ENCODE measurements at regions not wholly inside any gene's neighbourhood (a gene's known extent, or its start where the extent isn't known, plus 50 kb on each side); places are given as distances from the start of the nearest gene placed in this dataset.

DNA sequence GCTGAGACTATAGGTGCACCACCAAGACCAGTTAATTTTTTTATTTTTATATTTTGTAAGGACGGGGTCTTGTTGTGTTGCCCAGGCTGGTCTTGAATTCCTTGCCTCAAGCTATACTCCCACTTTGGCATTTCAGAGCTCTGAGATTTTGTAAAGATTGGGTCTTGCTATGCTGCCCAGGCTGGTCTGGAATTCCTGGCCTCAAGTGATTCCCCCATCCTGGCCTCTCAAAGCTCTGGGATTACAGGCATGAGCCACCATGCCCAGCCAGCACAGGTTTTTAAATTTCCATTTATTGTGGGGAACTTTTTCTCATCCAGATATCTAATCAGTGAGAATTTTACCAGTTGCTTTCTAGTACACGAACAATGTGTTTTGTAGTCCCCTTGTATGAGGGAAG is 156.1 kb upstream of the VLDLR start:
- DNase-seq = no peak

DNA sequence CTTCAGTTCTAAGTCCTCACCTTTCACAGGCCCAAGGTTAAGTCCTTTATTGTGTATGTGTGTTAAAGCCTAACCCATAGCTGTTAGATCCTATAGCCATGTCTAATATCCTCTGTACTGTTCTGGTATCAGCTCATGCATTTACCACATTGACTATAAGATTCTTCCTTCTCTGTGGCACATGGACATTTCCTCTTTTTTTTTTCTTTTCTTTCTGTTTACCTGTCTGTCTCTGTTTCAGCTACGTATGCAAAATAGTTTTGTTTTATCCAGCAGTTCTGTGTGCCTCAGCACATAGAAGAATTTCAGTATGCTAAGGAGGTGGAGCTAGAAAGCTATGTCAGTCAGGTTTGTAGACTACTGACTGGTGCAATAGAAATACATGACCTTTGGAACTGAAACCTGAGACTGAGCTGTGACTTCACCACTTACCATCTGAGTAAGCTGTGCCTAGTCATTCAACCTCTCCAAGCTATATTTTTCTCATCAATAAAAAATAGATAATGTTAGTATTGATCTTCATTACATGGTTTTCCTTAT is 155.6 kb upstream of the VLDLR start:
- DNase-seq = peak; percentile 6

DNA sequence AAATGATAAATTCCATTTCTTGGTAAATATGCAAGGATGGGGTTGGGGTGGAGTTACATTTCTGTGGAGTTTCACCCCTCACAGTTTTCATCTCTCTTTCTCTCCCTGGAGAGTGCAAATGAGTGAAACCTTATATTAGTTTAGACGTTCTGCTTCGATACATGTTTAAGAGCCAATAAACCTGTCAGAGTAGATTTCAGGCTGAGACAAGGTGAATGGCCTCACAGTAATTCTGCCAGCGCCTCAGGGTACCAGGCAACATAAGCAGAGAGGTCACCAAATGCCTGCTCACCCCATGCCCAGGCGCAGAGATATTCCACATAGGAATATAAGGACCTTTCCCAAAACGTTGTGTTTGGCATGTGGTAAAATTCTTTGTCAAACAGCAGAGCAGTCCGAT is 154.9 kb upstream of the VLDLR start:
- no peak for DNase-seq

DNA sequence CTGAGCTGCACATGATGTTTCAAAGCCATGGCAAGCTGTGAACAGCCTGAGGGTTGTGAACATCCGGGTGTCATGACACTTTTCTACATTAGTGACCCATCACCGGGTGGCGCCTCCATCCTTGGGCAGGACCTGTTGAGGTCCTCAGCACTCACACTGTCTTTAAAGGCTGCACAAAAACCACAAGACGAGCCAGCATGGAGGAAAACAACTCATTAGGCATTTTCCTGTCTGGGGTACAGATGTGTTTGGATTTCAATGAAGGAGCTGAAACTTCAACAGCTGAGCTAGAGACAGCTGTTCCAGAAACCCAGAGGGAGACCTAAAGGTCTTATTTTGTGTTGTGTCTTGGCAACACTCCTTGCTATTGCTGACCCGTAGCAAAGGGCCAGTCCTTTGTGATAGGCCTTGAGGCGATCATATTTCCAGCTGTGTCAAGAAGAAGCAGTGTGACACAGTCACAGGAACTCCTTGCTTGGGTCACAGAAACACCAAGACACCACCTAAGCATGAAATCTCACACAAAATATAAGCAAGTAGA is 151.8 kb upstream of the VLDLR start:
- DNase-seq = peak; percentile 5

DNA sequence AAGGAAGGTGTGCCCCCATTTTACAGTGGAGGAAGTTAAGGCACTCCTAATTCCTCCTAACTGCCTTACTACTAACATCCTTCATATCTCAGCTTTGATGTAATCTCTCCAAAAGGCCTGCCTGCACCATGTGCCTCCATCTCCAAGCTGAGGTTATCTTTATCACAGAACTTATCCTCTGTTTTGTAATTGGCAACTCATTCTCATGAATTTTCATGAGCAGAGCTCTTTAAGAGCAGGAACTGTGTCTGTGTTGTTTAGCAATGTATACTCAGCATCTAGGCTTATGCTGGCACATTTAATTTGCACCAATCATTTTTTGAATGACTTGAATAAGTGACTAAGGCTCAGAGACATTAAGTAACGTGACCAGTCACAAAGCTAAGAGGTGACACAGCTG is 147.9 kb upstream of the VLDLR start:
- no peak for DNase-seq

DNA sequence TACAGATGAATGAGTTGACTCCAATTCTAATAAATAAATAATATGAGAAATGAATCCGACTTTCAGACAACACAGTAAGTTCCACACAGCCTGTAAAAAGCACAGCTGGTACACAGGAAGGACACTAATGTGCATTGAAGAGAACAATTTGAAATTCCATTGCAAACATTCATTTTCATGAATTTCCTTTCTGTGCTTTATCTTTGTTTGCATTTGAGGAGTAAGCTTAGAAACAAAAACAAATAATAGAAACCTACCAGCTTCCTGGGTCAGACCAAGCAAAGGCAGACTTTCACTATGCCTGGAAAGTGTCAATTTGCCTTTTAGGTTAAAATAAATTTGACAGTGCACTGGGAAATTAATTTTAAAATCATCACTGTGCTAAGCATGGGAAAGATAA is 143.8 kb upstream of the VLDLR start:
- DNase-seq = no peak

DNA sequence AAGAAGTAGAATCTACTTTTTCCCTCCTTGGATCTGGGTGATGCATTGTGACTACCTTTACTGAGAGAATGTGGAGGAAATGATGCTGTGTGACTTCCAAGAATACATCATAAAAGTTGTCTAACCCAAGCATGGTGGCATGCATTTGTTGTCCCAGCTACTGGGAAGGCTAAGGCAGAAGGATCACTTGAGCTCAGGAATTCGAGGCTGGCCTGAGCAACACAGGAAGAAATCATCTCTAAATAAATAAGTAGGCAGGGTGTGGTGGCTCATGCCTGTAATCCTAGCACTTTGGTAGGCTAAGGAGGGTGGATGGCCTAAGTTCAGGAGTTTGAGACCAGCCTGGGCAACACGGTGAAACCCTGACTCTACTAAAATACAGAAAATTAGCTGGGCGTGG is 143.2 kb upstream of the VLDLR start:
- no peak for DNase-seq

DNA sequence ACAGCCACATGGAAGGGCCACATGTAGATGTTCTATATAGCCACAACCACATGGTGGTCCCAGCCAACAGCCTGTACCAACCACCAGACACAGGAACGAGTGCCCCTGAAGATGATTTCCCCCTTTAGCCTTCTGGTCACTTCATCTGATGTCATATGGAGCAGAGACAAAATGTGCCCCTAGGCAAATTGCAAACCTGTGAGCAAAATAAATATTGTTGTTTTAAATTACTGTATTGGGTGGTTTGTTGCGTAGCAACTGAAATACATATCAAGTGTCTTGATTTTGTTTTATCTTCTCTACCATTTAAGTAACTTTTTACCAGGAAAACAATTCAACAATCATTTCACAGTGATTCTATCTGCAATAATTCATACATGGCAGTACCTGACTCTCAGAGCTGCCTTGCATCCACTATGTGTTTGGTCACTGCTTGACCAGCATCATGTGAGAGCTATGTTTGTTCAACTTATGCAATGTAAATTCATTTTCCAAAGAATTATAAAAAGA is 142.5 kb upstream of the VLDLR start:
- no peak for DNase-seq

DNA sequence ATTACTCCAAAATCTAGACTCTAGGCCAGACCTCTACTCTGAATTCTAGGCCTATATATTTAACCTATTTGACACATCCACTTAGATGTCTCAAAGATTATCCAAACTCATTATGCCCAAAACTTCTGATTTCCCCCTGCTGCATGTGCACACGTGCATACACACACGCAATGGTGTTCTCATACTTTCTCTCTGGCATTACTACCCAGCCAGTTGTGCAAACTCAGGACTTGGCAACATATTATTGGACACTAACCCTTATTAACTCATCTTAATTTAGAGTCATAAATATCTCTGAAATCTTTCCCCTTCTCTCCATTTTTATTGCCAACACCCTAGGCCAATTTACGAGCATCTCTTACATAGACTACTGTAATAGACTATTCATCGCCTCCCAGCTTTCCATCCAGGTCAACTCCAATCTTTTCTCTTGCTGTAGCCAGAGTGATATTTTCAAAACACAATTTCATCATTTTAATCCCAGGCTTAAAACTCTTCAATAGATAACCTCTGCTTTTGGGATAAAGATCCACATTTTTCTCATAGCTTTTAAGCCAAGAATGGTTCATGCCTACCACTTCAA is 141.2 kb upstream of the VLDLR start:
- no peak for DNase-seq

DNA sequence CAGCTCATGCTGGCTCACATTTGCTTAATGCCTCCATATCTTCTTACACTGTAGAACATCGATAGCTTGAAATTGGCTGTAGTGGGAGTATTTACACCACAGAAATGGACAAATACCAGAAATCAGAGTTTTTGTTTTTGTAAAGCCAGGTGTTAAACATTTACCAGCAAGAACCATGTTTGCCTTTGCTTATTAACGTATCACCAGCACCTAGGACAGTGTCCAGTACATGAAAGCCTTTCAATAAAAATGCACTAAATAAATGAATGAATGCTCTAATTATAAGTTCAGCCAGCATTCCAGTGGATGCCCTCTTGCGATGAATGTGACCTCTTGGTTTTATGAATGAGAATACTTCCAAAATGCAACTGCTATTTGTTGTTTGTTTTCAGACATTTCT is 140.4 kb upstream of the VLDLR start:
- DNase-seq = no peak

DNA sequence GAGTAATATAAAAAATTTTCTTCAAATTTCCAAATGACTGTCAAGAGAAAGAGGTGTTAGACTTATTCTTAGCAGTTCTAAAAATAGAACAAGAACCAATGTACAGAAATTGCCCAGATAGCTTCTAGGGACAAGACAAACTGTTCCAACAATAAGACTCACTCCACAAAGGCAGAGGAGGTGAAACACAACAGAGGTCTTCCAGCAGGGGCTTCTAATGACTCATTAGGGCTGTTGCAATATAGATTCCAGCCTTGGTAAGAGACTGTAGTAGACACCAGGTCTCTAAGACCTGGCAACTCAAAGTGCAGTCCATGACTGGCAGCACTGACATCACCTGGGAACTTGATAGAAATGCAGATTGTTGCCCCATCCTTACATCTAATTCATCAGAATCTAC is 134.6 kb upstream of the VLDLR start:
- DNase-seq = no peak

DNA sequence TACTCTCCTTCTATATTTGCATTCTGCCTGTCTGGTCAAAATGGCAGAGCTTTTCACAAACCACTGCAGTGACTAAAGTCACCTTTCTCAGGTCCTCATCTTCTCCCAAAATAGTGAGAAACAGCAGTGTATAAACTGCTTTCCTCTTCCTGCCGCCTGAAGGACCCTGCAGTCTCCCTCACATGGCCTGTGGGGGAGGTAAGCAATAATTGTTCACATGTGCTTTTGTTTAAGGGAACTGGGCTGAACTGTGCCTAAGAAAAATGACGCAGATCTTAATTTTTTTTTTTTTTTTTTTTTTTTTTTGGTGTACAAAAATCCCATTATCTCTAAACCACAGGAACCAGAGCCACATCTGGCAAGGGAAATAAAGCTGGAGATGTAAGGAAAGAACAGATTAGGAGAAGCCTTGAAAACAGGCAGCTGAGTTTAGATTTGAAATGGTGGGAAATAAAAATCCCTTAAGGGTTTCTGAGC is 131.7 kb upstream of the VLDLR start:
- no peak for DNase-seq

DNA sequence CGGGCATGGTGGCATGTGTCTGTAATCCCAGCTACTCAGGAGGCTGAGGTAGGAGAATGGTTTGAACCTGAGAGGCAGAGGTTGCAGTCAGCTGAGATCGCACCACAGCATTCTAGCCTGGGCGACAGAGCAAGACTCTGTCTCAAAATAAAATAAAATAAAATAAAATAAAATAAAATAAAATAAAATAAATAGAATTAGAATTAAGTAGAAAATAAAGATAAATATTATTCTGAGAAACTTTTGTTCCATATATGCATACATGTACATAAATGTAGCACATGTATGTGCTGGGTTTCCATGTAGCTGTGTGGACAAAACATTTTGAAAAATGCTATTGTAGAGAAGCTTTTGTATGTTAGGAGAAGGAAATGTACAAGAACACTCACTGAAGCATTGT is 129.4 kb upstream of the VLDLR start:
- DNase-seq = no peak

DNA sequence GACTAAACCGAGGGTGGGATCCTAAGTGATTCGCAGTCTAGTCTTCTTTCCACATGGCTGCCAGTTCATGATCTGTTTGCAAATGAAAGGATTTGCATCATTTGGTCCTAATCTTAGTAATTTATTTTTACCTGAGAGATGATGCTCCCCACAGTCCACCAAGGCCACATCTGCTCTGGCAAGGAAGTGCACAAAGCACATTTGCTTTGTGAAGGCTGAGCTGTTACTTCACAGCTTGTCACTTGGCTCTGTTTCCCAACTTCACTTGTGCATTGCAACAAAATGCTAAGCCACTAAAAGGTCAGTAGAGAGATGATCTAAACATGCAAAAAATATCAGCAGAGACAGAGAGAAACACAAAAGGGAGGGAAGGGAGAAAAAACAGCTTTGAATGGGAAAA is 128.5 kb upstream of the VLDLR start:
- DNase-seq = peak; percentile 16

DNA sequence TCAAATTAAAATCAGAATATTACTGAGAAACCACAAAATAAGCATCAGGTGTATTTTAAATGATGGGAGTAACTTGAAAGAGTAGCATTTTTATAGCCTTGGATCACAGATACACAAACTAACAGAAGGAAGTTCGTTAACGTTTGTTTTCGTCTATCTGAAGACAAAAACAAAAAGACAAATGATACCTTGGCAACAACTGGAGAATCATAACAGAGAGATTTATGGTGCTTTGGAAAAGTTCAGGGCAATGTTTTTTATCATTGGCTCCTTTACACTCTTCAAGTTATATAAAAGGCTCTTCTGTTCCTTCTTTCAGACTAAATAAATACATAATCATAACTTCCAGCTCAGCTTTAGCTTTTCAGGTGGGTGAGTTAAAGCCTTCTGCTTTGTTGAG is 128.1 kb upstream of the VLDLR start:
- no peak for DNase-seq

DNA sequence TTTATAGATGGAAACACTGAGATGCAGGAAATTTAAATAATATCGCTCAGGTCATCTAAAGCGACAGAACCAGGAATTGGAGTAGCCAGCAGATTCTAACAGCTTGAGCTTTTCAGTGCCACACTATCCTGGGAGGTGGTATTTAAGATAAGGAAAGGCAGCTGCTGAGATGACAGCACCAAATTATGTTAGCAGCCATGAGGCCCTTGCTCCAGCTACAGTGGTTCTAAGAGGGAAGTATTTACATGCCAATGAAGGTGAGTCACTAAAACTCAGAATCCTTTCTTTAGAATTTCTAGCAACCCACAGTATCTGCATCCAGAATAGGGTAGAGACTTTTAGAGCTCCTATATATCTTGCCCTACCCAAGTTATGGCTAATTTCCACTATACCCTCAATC is 127.0 kb upstream of the VLDLR start:
- no peak for DNase-seq

DNA sequence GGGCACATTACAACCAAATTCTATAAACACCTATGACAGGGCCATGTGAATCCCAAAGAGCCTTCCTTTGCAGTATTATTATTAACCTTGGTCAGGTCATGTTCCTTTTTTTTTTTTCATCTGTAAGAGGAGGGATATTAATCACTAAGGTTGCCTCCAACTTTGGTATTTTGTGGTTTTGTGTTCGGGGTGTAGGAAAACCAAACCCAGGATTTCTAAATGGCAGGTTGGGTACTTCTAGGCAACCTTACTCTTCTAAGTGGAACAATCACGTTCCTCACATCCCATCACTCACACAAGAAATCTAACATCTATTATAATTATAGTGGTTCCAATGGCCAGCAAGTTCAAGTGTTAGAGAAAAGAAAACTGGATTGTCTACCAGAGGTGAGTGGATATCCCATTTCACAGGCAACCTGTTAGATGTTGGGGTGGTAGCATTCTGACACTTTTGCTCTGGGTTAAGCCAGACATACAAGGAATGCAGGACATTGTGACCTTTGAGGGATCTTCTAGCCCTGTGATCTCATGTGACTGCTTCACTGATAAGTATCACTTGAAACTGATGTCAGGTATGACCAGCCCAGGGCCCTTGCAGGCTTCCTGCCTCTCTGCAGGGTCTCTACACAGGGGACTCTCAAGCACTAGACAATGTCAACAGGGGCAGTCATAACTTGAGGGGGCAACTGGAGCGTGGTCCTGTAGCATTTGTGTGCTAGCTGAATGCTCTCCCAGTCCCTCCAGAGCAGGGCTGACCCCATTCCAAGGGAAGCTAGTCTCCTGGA is 126.2 kb upstream of the VLDLR start:
- DNase-seq = no peak

DNA sequence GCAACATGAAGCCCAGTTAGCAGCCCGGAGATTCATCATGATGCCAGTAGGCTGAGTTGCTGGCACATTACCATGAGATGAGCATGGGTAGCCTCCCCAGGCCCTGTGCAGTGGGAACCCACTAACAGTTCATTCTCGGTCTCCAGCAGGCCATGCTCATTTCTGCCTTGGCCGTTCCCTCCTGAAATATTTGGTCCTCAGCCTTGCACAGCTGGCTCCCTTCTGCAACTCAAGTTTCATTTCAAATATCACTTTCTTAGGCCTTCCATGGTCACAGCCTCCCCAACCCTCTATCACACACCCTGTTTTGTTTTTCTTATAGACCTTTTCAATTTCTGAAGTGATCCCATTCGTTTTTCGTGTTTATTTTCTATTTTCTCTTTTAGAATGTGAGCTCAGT is 125.4 kb upstream of the VLDLR start:
- no peak for DNase-seq

DNA sequence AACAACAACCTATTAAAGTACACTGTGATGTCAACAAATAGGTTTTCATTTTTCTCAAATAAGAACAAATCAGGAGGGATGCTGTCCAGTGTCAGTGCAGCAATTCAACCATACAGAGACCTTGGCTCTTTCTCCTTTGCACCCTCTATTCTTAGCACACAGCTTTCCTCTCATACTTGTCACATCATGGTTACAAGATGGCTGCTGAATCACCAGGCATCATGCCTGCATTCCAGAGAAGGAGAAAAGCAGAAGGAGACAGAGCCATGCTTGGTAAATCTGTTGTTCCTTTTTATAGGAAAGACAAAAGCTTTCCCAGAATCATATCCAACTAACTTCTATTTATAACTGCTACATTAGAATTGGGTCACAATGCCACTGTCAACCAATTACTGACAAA is 124.7 kb upstream of the VLDLR start:
- no peak for DNase-seq

DNA sequence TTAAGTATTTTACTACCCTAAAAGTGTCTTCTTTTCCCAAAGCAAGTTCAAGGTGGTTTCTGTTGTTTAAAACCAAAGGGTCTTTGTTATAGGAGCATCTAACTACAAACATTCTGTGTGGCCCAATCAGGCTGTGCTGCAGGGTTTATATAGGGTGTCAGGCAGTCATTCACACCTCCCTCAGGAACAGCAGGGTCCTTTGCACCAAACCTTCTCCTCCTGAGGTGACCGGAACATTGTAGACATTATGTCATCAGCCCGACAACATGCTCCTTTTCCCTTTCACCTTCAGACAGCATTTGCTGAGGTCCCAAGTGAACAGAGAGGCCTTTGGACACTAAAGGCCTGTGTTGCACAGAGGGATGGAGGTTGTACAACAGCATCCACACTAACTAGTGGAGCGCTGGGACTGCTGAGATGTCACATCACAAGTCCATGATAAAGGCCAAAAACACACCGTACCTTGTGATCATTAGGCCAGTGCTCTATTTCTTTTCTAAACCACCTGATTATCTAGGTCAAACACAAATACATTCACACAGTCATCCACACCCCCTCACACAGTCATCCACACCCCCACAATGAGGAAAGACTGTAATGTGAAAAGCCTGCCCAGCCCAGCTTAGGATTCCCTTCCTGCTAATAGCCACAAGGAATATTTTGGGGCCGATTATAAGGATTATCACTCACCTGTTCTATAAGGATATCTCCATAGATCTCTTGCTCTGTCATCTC is 123.8 kb upstream of the VLDLR start:
- DNase-seq = peak; percentile 7

DNA sequence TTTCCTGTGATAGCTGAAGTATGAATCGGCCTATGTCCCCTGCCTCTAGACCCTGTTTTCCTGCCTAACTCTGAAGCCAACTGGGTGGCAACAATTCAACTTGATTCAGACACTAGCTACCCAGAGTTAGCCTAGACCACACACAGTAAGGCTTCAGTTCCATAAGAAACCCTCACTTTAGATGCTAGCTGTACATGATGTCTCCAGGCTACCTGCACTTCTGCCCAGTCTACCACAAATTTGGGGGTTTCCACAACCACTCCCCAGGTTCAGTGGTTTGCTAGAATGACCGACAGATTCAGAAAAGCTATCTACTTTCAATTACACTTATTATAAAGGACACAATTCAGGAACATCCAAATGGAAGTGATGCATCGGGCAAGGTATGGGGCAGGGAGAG is 119.4 kb upstream of the VLDLR start:
- no peak for DNase-seq

DNA sequence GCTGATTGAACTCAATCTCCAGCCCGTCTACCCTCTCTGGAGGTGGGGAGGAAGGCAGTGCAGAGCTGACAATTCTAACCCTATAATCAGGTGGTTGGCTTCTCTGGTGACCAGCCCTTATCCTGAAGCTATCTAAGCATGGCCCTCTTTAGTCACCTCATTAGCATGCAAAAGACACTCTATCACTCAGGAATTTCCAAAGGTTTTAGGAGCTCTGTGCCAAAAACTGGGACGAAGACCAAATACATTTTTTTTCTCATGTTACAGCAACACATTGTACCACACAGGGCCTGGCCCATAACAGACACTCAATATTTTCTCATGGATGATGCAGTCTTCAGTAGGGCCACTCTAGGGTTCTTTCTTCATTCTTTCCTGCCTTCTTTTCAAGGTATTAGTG is 118.8 kb upstream of the VLDLR start:
- DNase-seq = no peak

DNA sequence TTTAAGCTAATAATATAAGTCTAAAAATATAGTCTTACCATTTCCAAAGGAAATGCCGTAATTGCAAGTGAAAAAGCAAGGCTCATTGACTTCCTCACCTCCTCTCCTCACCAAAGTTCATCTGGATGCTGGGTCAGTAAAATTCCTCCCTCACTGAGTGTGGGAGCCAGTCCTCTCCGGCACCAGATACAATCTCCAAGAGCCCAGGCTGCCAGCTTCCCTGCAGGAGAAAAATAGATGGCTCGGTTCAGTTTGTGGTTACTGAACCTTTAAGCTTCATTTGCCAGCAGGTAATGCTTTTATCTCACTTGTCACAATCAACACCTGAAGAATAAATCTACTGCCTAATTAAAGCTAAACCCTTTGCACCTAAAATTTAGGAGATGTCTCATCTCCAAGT is 115.3 kb upstream of the VLDLR start:
- DNase-seq = no peak

All from suppressor macrophage treated with lipopolysaccharide for 4 hours (primary cell).